ENCODE measurements at regions not wholly inside any gene's neighbourhood (a gene's known extent, or its start where the extent isn't known, plus 50 kb on each side); places are given as distances from the start of the nearest gene placed in this dataset.

DNA sequence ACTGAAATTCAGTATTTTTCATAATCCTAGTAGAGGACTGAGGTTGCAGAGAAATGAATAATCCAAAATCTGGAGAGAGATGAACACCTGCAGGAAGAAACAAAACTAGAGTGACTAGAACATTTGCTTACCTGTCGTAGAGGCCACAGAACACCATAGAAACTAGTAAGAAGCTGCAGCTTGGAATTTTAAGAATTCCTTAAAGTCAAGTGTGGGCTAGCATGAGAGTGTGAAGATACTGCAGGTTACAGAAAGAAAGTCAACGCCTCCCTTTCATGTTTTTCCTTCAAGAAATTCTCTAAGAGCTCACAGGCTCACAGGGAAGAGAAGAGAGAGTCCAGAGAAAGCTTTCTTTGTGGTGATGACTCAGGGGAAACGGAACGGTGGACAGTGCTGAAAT is 633.7 kb downstream of the LRRIQ3 start:
- TF ChIP-seq POLR2A (IDR thresholded peaks at IDR 0.05): no peak
- TF ChIP-seq CTCF (IDR thresholded peaks at IDR 0.05): no peak

All from body of pancreas (tissue), 4 donors.